A673 (cell line): ENCODE measurements at regions not wholly inside any gene's neighbourhood (a gene's known extent, or its start where the extent isn't known, plus 50 kb on each side); places are given as distances from the start of the nearest gene placed in this dataset.

ENCODE experiments used
- BruUV-seq: library from RNA; stranded (reverse); fragments of 400-500 nt; replicated peaks from 2 replicates; lab custom pipeline; 2021; lab: Mats Ljungman, UMichigan
- CTCF ChIA-PET: fragments of 300-600 bp; sonication (Branson Sonifier 250); formaldehyde crosslinking; loops from one replicate; lab custom pipeline; 2022; ENCODE audit warnings: antibody characterized with exemption; lab: Charles Lee
- POLR2A ChIA-PET: fragments of 300-600 bp; sonication (Branson Sonifier 250); formaldehyde crosslinking; loops from one replicate; lab custom pipeline; 2022; ENCODE audit warnings: antibody characterized with exemption; ENCODE audit not compliant: low non-redundant PET; lab: Charles Lee
- DNase-seq: peaks from one replicate; pipeline ENCODE4 v3.0.0-alpha.2; 2015; ENCODE audit warnings: low spot score
- H3K27ac ChIP-seq: fragments of 200-600 bp; sonication (generic); 2 replicates; pipeline ENCODE4 v1.5.1; 2016; ENCODE audit warnings: mixed run types, low read depth, mild to moderate bottlenecking, mixed read lengths, antibody characterized with exemption, low read length; ENCODE audit not compliant: poor library complexity, severe bottlenecking
- H3K27me3 ChIP-seq: fragments of 200-600 bp; sonication (generic); replicated peaks from 2 replicates; pipeline ENCODE4 v1.6.1; 2017; ENCODE audit warnings: mixed run types, low read depth, mild to moderate bottlenecking, mixed read lengths, antibody characterized with exemption, low read length; ENCODE audit not compliant: insufficient read depth, poor library complexity
- H3K36me3 ChIP-seq: fragments of 200-600 bp; sonication (generic); 2 replicates; pipeline ENCODE4 v1.6.1; 2016; ENCODE audit warnings: mixed run types, mild to moderate bottlenecking, mixed read lengths, antibody characterized with exemption, low read length; ENCODE audit not compliant: insufficient read depth, poor library complexity, severe bottlenecking
- H3K4me1 ChIP-seq: fragments of 200-600 bp; sonication (generic); 2 replicates; pipeline ENCODE4 v1.6.1; 2017; ENCODE audit warnings: mixed run types, mild to moderate bottlenecking, mixed read lengths, antibody characterized with exemption, low read length; ENCODE audit not compliant: insufficient read depth, poor library complexity, severe bottlenecking
- H3K4me3 ChIP-seq: fragments of 200-600 bp; sonication (generic); 2 replicates; pipeline ENCODE4 v1.5.1; 2016; ENCODE audit warnings: low read depth, mixed run types, mild to moderate bottlenecking, mixed read lengths, low read length; ENCODE audit not compliant: poor library complexity, severe bottlenecking
- H3K9me3 ChIP-seq: fragments of 200-600 bp; sonication (generic); 2 replicates; pipeline ENCODE4 v1.6.1; 2016; ENCODE audit warnings: mixed run types, low read depth, mild to moderate bottlenecking, mixed read lengths, antibody characterized with exemption, low read length; ENCODE audit not compliant: poor library complexity, severe bottlenecking
- EZH2 ChIP-seq: fragments of 200-600 bp; sonication (generic); IDR thresholded peaks from 2 replicates; pipeline ENCODE4 v1.6.1; 2017; ENCODE audit warnings: borderline replicate concordance, low read depth, mild to moderate bottlenecking, mixed read lengths, antibody characterized with exemption, low read length; ENCODE audit not compliant: poor library complexity, severe bottlenecking
- intact Hi-C: fragments of 100-400 bp; cut with micrococcal nuclease; formaldehyde crosslinking; loops from one replicate; pipeline ENCODE4 v1.10.0; 2022; ENCODE audit not compliant: unreplicated experiment
- TF ChIP-seq, protein P1 (sequence below): fragments of 300-800, 200-600 bp; sonication (generic); conservative IDR thresholded peaks from 2 replicates; pipeline ENCODE4 v1.5.1; 2017; ENCODE audit warnings: low read depth, mild to moderate bottlenecking, antibody characterized with exemption, low read length, moderate library complexity, mixed read lengths

- Histone ChIP-seq H3K27ac (no peak overlapping the region), H3K36me3 (no peaks in the 10 kb centered on the region), H3K4me3 (no peak overlapping the region), H3K4me1 (no peaks in the 10 kb centered on the region), H3K9me3 (no peaks in the 10 kb centered on the region), H3K27me3 (no peaks in the 10 kb centered on the region)
- intact Hi-C loops, result no loop called here
- TF ChIP-seq, protein P1, sequence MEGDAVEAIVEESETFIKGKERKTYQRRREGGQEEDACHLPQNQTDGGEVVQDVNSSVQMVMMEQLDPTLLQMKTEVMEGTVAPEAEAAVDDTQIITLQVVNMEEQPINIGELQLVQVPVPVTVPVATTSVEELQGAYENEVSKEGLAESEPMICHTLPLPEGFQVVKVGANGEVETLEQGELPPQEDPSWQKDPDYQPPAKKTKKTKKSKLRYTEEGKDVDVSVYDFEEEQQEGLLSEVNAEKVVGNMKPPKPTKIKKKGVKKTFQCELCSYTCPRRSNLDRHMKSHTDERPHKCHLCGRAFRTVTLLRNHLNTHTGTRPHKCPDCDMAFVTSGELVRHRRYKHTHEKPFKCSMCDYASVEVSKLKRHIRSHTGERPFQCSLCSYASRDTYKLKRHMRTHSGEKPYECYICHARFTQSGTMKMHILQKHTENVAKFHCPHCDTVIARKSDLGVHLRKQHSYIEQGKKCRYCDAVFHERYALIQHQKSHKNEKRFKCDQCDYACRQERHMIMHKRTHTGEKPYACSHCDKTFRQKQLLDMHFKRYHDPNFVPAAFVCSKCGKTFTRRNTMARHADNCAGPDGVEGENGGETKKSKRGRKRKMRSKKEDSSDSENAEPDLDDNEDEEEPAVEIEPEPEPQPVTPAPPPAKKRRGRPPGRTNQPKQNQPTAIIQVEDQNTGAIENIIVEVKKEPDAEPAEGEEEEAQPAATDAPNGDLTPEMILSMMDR, result no peak
- no peak for TF ChIP-seq EZH2
- ChIA-PET CTCF (no interaction called here), POLR2A (no interaction called here)
- BruUV-seq, result no TSS peak
- no peak for DNase-seq
Observed at GRCh38 chr12:111222027-111222414, 146.9 kb downstream of the PHETA1 start.

DNA sequence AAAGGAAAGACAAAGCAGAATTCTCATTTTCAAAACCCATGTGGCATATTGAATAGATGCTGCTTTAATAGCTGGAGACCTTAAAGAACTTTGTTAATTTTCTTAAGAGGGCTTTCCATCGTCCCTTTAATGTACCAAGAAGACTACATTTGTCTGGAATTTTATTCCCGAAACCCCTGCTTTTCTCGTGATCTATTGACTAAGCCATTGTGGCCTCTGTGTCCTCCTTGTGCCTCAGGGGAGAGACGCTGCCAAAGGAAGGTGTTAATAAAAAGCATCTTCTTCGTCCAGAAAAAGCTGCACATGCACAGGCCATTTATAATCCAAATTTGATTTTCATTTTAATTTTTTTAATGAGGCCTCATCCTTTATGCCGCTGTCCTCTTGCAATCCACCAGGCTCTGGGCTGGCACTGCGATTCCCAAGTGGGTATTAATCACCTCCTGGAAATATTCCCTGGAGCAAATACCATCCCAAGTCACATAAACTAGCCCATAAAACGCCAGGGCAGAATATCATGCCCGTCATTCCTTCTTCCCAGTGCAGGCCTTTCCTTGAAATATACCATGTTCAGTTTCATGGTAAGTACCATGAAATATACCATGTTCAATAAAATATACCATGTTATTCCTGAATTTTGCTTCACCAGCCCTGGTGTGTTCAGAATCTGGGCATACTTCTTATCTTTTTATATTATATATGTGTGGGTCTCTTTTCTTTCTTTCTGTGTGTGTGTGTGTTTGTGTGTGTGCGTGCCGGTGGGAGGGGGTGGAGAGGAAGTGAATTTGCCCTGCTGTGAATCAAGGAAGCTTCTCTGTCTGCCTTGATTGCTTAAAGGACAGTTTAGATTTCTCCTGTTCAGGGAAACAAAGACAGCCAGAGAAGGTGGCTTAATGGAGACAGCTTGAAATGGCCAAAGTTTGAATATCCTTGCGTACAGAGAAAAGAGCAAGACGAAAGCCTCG lies 147.6 kb downstream of the PHETA1 start:
- DNase-seq, result no peak
- CTCF ChIA-PET, result interaction anchor here (0.7 kb wide), 1 partner anchor 283 kb away, joined by 11 read pairs; no protein-coding TSS in a partner anchor
- Histone ChIP-seq H3K4me1 (no peaks in the 10 kb centered on the region), H3K4me3 (no peak overlapping the region), H3K9me3 (no peaks in the 10 kb centered on the region), H3K27me3 (no peaks in the 10 kb centered on the region), H3K27ac (no peak overlapping the region), H3K36me3 (no peaks in the 10 kb centered on the region)
- POLR2A ChIA-PET, result no interaction called here
- no TSS peak for BruUV-seq
- intact Hi-C loops, result no loop called here
- TF ChIP-seq, protein P1, result no peak
- no peak for TF ChIP-seq EZH2

DNA sequence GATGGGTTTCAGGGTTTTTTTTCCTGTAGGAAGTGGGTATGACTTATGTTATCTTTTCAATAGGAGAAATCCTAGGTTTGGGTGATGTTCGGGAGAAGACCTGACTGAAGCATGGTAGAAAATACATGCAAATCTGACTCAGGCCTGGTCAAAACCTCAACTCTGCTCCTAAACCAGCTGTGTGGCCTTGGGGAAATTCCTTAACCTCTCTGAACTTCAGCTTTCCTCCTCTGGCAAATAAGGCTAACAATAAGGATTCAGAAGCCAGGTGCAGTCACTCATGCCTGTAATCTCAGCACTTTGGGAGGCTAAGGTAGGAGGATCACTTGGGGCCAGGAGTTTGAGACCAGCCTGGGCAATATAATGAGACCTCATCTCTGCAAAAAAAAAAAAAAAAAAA lies 148.5 kb downstream of the PHETA1 start:
- intact Hi-C loops, result no loop called here
- ChIA-PET POLR2A (no interaction called here), CTCF (interaction anchor here (0.7 kb wide), 1 partner anchor 282 kb away, joined by 11 read pairs; no protein-coding TSS in a partner anchor)
- H3K27ac ChIP-seq, result no peak overlapping the region
- no peaks in the 10 kb centered on the region for H3K27me3 ChIP-seq
- TF ChIP-seq, protein P1, result no peak
- no peak for TF ChIP-seq EZH2
- DNase-seq, result no peak
- H3K36me3 ChIP-seq, result no peaks in the 10 kb centered on the region
- no peaks in the 10 kb centered on the region for H3K4me1 ChIP-seq
- no peaks in the 10 kb centered on the region for H3K9me3 ChIP-seq
- no TSS peak for BruUV-seq
- no peak overlapping the region for H3K4me3 ChIP-seq
